Epithelial cell of esophagus (primary cell): ENCODE measurements at regions not wholly inside any gene's neighbourhood (a gene's known extent, or its start where the extent isn't known, plus 50 kb on each side); places are given as distances from the start of the nearest gene placed in this dataset.

ENCODE experiments used
- DNase-seq: peaks from one replicate; pipeline ENCODE4 v3.0.0; 2010; ENCODE audit warnings: low read depth
- H3K4me3 ChIP-seq: 2 replicates; pipeline ENCODE4 v1.5.1; 2011; ENCODE audit warnings: mild to moderate bottlenecking, low read length, control low read depth
- TF ChIP-seq, protein P1 (sequence below): IDR thresholded peaks from 2 replicates; pipeline ENCODE4 v1.5.1; 2011; ENCODE audit warnings: low read depth, mild to moderate bottlenecking, low read length, control low read depth, inconsistent platforms; ENCODE audit not compliant: insufficient read depth; ENCODE audit errors: missing control alignments

DNA sequence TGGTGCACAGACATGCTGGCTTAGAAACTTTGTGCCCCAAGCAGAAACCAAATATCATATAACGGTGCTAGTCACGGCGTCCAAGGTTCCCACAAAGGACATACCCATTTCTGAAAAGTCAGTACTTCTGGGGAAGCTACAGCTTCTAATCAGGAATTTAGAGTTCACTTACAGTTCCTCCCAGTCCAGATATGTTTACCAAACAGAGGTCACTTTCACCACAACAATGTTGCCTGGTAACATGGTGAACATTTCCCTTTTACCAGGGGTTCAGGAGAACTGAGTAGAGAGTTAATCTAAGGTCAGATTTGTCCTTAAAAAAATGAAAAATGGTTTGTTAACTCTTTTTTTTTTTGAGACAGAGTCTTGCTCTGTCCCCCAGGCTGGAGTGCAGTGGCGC lies 265.9 kb upstream of the MKLN1 start:
- DNase-seq: no peak
- TF ChIP-seq, protein P1, sequence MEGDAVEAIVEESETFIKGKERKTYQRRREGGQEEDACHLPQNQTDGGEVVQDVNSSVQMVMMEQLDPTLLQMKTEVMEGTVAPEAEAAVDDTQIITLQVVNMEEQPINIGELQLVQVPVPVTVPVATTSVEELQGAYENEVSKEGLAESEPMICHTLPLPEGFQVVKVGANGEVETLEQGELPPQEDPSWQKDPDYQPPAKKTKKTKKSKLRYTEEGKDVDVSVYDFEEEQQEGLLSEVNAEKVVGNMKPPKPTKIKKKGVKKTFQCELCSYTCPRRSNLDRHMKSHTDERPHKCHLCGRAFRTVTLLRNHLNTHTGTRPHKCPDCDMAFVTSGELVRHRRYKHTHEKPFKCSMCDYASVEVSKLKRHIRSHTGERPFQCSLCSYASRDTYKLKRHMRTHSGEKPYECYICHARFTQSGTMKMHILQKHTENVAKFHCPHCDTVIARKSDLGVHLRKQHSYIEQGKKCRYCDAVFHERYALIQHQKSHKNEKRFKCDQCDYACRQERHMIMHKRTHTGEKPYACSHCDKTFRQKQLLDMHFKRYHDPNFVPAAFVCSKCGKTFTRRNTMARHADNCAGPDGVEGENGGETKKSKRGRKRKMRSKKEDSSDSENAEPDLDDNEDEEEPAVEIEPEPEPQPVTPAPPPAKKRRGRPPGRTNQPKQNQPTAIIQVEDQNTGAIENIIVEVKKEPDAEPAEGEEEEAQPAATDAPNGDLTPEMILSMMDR: no peak
- H3K4me3 ChIP-seq: no peak overlapping the region

GRCh38 chr7:131066635-131067034 lies 261.0 kb upstream of the MKLN1 start:
- DNase-seq: peak; percentile 21
- TF ChIP-seq, protein P1: no peak

DNA sequence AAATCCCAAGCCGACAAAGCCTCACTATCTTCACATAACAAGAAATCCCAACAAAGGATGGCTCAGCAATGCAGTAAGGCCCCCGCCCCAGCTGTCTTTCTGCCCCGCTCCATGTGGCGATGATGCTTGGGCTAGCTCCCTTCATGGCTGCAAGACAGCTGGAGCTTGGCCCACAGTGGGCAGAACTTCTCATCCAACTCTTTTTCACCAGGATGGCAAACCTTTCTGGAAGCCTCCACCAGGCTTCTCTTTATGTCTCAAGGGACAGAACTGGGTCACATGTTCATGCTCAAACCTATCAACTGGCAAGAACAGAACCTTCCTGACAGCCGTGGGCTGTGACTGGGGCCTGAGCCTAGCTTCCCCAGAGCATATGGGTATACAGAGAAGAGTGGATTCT lies 260.5 kb upstream of the MKLN1 start:
- TF ChIP-seq, protein P1: no peak

More at GRCh38 chr7:131066635-131067034, 261.0 kb upstream of the MKLN1 start:
- H3K4me3 ChIP-seq: no peak overlapping the region

DNA sequence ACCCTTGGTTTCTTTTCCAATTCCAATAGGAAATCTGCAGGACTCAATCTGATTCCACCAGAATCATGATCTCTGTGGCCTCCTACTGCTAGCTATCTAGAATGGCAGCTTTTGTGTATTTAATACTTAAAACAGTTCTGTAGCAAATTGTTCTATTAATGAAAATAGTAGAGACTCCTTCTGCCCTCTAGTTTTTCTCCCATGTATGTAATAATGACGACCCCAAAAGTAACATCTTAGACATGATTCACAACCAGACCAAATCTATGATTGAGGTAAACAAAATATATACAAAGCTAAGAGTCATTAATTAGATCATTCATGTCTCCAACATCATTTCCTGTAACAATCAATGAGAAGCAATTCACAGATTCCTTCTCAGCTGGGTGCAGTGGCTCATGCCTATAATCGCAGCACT lies 259.1 kb upstream of the MKLN1 start:
- no peak for DNase-seq
- no peak overlapping the region for H3K4me3 ChIP-seq
- TF ChIP-seq, protein P1: no peak

More for the DNA sequence above, 260.5 kb upstream of the MKLN1 start:
- DNase-seq: no peak
- no peak overlapping the region for H3K4me3 ChIP-seq

GRCh38 chr7:131071786-131072504 lies 255.7 kb upstream of the MKLN1 start:
- H3K4me3 ChIP-seq: no peak overlapping the region
- TF ChIP-seq, protein P1: peak; percentile 16
- DNase-seq: peak; percentile 17

- DNase-seq: peak; percentile 13
- TF ChIP-seq, protein P1: no peak
- no peak overlapping the region for H3K4me3 ChIP-seq
These were observed 255.1 kb upstream of the MKLN1 start for GRCh38 chr7:131072505-131073091.
